Activated naive CD4-positive, alpha-beta T cell treated with anti-CD3 and anti-CD28 coated beads, Interleukin-2, amount 50 U/mL, for 24 hours (primary cell): ENCODE measurements at regions not wholly inside any gene's neighbourhood (a gene's known extent, or its start where the extent isn't known, plus 50 kb on each side); places are given as distances from the start of the nearest gene placed in this dataset.
"Not testable (repeated sequence)": the region's sequence is repeated elsewhere in the genome, so short reads cannot be mapped to it uniquely, and the experiment has no call there.

Experiments used
- H3K27ac Mint-ChIP-seq: one replicate; pipeline ENCODE4 v1.8.0; 2021; ENCODE audit warnings: mild to moderate bottlenecking, mixed read lengths
- H3K27me3 Mint-ChIP-seq: one replicate; pipeline ENCODE4 v1.8.0; 2021; ENCODE audit warnings: mixed read lengths
- H3K36me3 Mint-ChIP-seq: one replicate; pipeline ENCODE4 v1.8.0; 2021; ENCODE audit warnings: mixed read lengths
- H3K4me1 Mint-ChIP-seq: one replicate; pipeline ENCODE4 v1.8.0; 2021; ENCODE audit warnings: mixed read lengths
- H3K4me3 Mint-ChIP-seq: one replicate; pipeline ENCODE4 v1.8.0; 2021; ENCODE audit warnings: mild to moderate bottlenecking, mixed read lengths
- H3K9me3 Mint-ChIP-seq: one replicate; pipeline ENCODE4 v1.8.0; 2021; ENCODE audit warnings: mixed read lengths

GRCh38 chr17:22268214-22268911 is 576.0 kb downstream of the KCNJ18 start:
- Mint-ChIP-seq H3K36me3 (no peaks in the 10 kb centered on the region), H3K9me3 (no peaks in the 10 kb centered on the region)

GRCh38 chr17:22268912-22269220 is 576.5 kb downstream of the KCNJ18 start:
- Mint-ChIP-seq H3K9me3 (no peaks in the 10 kb centered on the region), H3K4me1 (no peaks in the 10 kb centered on the region), H3K36me3 (no peaks in the 10 kb centered on the region), H3K27ac (no peak overlapping the region), H3K27me3 (no peaks in the 10 kb centered on the region), H3K4me3 (no peak overlapping the region)

More at GRCh38 chr17:22268214-22268911, 576.0 kb downstream of the KCNJ18 start:
- no peak overlapping the region for H3K4me3 Mint-ChIP-seq
- H3K27ac Mint-ChIP-seq, result no peak overlapping the region
- no peaks in the 10 kb centered on the region for H3K27me3 Mint-ChIP-seq
- H3K4me1 Mint-ChIP-seq, result no peaks in the 10 kb centered on the region

- Mint-ChIP-seq H3K4me1 (no peaks in the 10 kb centered on the region), H3K27me3 (no peaks in the 10 kb centered on the region), H3K36me3 (no peaks in the 10 kb centered on the region), H3K4me3 (no peak overlapping the region), H3K9me3 (no peaks in the 10 kb centered on the region), H3K27ac (no peak overlapping the region)
These were observed 578.1 kb downstream of the KCNJ18 start for GRCh38 chr17:22270381-22270780.

GRCh38 chr17:22270809-22271208 is 578.5 kb downstream of the KCNJ18 start:
- not testable (repeated sequence) for H3K9me3 Mint-ChIP-seq, H3K27ac Mint-ChIP-seq, H3K4me1 Mint-ChIP-seq, H3K36me3 Mint-ChIP-seq, H3K4me3 Mint-ChIP-seq, H3K27me3 Mint-ChIP-seq

GRCh38 chr17:22272363-22273146 is 580.2 kb downstream of the KCNJ18 start:
- H3K9me3 Mint-ChIP-seq, result peaks cover 9% of the 10 kb centered on the region
- H3K36me3 Mint-ChIP-seq, result no peaks in the 10 kb centered on the region
- H3K27me3 Mint-ChIP-seq, result no peaks in the 10 kb centered on the region
- H3K27ac Mint-ChIP-seq, result no peak overlapping the region
- H3K4me1 Mint-ChIP-seq, result no peaks in the 10 kb centered on the region
- no peak overlapping the region for H3K4me3 Mint-ChIP-seq

- Mint-ChIP-seq H3K4me1 (no peaks in the 10 kb centered on the region), H3K4me3 (no peak overlapping the region), H3K9me3 (peaks cover 9% of the 10 kb centered on the region), H3K27me3 (no peaks in the 10 kb centered on the region), H3K36me3 (no peaks in the 10 kb centered on the region), H3K27ac (no peak overlapping the region)
These were observed 581.0 kb downstream of the KCNJ18 start for GRCh38 chr17:22273308-22273707.

- Mint-ChIP-seq H3K27ac (no peak overlapping the region), H3K4me3 (no peak overlapping the region), H3K27me3 (no peaks in the 10 kb centered on the region), H3K36me3 (no peaks in the 10 kb centered on the region), H3K9me3 (peaks cover 9% of the 10 kb centered on the region), H3K4me1 (no peaks in the 10 kb centered on the region)
These were observed 585.3 kb downstream of the KCNJ18 start for GRCh38 chr17:22277595-22277994.

GRCh38 chr17:22278302-22279275 is 586.3 kb downstream of the KCNJ18 start:
- H3K9me3 Mint-ChIP-seq, result peaks cover 9% of the 10 kb centered on the region
- H3K27me3 Mint-ChIP-seq, result no peaks in the 10 kb centered on the region
- H3K27ac Mint-ChIP-seq, result no peak overlapping the region
- H3K36me3 Mint-ChIP-seq, result no peaks in the 10 kb centered on the region
- H3K4me1 Mint-ChIP-seq, result no peaks in the 10 kb centered on the region
- H3K4me3 Mint-ChIP-seq, result no peak overlapping the region

GRCh38 chr17:22286337-22287041 is 594.2 kb downstream of the KCNJ18 start:
- H3K9me3 Mint-ChIP-seq, result no peaks in the 10 kb centered on the region
- no peaks in the 10 kb centered on the region for H3K27me3 Mint-ChIP-seq
- H3K4me1 Mint-ChIP-seq, result no peaks in the 10 kb centered on the region
- no peak overlapping the region for H3K27ac Mint-ChIP-seq
- no peaks in the 10 kb centered on the region for H3K36me3 Mint-ChIP-seq
- H3K4me3 Mint-ChIP-seq, result no peak overlapping the region

GRCh38 chr17:22298484-22298951 is 606.2 kb downstream of the KCNJ18 start:
- not testable (repeated sequence) for H3K4me3 Mint-ChIP-seq, H3K36me3 Mint-ChIP-seq, H3K27ac Mint-ChIP-seq, H3K27me3 Mint-ChIP-seq, H3K9me3 Mint-ChIP-seq, H3K4me1 Mint-ChIP-seq

GRCh38 chr17:22300177-22300576 is 607.9 kb downstream of the KCNJ18 start:
- no peaks in the 10 kb centered on the region for H3K4me1 Mint-ChIP-seq
- H3K4me3 Mint-ChIP-seq, result no peak overlapping the region
- no peak overlapping the region for H3K27ac Mint-ChIP-seq
- no peaks in the 10 kb centered on the region for H3K36me3 Mint-ChIP-seq
- no peaks in the 10 kb centered on the region for H3K27me3 Mint-ChIP-seq
- peaks cover 4% of the 10 kb centered on the region for H3K9me3 Mint-ChIP-seq

- no peak overlapping the region for H3K4me3 Mint-ChIP-seq
- no peaks in the 10 kb centered on the region for H3K36me3 Mint-ChIP-seq
- peaks cover 4% of the 10 kb centered on the region for H3K9me3 Mint-ChIP-seq
These were observed 608.5 kb downstream of the KCNJ18 start for GRCh38 chr17:22300731-22301352.

GRCh38 chr17:22301353-22301745 is 609.0 kb downstream of the KCNJ18 start:
- no peaks in the 10 kb centered on the region for H3K36me3 Mint-ChIP-seq
- no peaks in the 10 kb centered on the region for H3K4me1 Mint-ChIP-seq
- no peak overlapping the region for H3K4me3 Mint-ChIP-seq
- no peaks in the 10 kb centered on the region for H3K27me3 Mint-ChIP-seq
- H3K27ac Mint-ChIP-seq, result no peak overlapping the region
- H3K9me3 Mint-ChIP-seq, result peaks cover 4% of the 10 kb centered on the region

More at GRCh38 chr17:22300731-22301352, 608.5 kb downstream of the KCNJ18 start:
- H3K4me1 Mint-ChIP-seq, result no peaks in the 10 kb centered on the region
- H3K27me3 Mint-ChIP-seq, result no peaks in the 10 kb centered on the region
- H3K27ac Mint-ChIP-seq, result no peak overlapping the region

- H3K4me3 Mint-ChIP-seq, result no peak overlapping the region
- H3K9me3 Mint-ChIP-seq, result peaks cover 4% of the 10 kb centered on the region
- no peaks in the 10 kb centered on the region for H3K27me3 Mint-ChIP-seq
- H3K27ac Mint-ChIP-seq, result no peak overlapping the region
- H3K4me1 Mint-ChIP-seq, result no peaks in the 10 kb centered on the region
- no peaks in the 10 kb centered on the region for H3K36me3 Mint-ChIP-seq
These were observed 610.8 kb downstream of the KCNJ18 start for GRCh38 chr17:22303096-22303495.

GRCh38 chr17:22303865-22304264 is 611.5 kb downstream of the KCNJ18 start:
- no peak overlapping the region for H3K4me3 Mint-ChIP-seq
- H3K27me3 Mint-ChIP-seq, result no peaks in the 10 kb centered on the region
- no peak overlapping the region for H3K27ac Mint-ChIP-seq
- peaks cover 4% of the 10 kb centered on the region for H3K9me3 Mint-ChIP-seq
- no peaks in the 10 kb centered on the region for H3K4me1 Mint-ChIP-seq
- H3K36me3 Mint-ChIP-seq, result no peaks in the 10 kb centered on the region
